ENCODE measurements at regions not wholly inside any gene's neighbourhood (a gene's known extent, or its start where the extent isn't known, plus 50 kb on each side); places are given as distances from the start of the nearest gene placed in this dataset.
"Not testable (repeated sequence)": the region's sequence is repeated elsewhere in the genome, so short reads cannot be mapped to it uniquely, and the experiment has no call there.

DNA sequence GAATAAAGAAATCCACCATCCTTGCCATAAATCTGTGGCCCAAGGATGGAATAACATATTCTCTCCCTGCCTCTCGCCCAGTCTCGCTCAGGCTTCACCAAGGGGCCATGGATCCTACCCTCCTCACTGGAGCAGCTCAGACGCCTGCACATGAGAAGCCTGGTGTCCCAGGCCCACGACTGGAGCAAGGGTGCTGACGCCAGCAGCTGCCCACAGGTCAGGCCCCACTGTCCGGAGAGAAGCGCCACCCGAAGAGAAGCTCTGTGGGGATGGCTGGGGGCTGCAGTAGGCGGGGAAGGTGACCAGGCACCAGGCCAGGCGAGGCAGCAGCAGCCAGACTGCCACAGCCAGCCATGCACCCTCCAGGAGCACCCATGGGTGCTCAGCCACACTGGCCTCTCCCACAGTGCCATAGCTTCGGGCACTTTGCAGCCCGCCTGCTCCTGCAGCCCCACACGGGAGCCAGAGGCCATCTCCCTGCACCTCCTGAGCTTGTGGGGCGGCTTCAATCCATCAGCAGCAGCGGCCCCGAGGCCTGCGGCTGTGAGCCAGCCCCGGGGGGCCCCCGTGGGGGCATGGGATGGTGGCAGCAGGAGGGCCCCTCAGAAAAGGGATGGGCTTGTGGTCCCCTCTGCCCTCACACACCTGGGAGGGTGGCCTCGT lies 286.2 kb upstream of the SGK1 start:
- DNase-seq (ENCODE audit: low spot score): no peak

DNA sequence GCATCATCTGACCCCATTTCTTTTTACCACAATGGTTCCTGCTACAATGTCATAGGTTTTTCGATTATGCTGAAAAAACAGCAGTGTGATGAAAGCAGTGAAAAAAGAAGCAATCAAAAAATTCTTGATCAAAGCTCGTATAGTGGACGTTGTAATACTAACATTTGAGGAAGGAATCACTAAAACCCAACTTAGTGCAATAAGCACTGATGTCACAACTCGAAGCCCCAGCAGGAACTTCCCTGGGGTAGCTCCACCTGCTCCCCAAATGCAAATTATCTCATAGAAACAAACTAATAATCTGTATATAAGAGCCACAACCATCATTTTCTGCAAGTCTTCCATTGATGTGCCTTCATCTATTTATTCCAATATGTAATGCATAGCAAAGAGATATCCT lies 285.6 kb upstream of the SGK1 start:
- DNase-seq (ENCODE audit: low spot score): no peak

DNA sequence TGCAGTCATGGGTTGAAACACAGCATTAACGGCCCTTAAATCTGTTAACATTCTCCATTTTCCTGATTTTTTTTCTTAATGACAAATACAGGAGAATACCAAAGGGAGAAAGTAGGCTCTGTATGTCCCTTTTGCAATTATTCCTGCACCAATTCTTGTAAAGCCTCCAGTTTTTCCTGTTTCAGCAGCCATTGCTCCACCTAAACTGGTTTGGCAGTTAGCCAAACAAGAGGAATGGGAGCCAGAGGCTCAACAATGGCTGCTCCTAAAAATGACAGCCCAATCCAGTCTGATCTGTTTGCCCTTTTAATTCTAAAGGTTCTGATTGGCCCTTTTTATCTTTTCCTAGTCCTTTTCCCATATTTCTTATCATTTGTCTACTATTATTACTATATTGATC lies 284.2 kb upstream of the SGK1 start:
- DNase-seq (ENCODE audit: low spot score): no peak

DNA sequence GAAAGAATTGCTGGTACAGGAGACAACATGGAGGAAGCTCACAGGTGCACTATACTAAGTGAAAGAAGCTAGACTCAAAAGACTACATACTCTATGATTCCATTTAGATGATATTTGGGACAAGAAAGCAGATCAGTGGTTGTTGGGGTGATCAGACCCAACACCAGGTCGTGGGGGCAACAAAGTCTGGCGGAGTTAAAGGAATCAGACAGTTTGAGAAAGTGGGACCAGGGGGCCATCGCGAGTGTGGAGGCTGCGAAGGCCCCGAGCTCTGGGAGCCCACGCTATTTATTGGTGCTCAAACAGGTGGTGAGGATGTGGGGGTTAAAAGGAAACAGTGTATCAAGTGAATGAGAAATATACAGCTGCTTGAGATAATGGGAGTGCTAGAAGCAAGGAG lies 282.8 kb upstream of the SGK1 start:
- no peak for DNase-seq (ENCODE audit: low spot score)

DNA sequence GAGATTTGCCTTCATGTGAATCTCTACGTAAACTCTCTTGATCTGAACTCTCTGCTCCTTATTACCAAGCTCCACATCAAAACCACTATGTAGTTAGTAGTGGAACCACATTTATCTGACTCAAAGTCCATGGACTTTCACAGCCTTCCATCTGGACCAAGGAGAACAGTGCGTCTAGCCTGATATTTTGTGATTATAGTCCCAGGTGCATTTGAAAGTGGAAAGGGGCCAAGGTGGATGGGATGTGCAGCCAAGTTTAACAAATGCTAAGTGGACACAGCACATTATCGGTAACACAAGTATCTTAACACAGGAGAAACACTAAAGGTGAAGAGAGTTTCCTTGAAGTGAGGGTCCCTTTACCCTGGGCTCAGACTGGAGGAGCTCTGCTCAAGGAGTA lies 281.2 kb upstream of the SGK1 start:
- DNase-seq (ENCODE audit: low spot score): no peak

DNA sequence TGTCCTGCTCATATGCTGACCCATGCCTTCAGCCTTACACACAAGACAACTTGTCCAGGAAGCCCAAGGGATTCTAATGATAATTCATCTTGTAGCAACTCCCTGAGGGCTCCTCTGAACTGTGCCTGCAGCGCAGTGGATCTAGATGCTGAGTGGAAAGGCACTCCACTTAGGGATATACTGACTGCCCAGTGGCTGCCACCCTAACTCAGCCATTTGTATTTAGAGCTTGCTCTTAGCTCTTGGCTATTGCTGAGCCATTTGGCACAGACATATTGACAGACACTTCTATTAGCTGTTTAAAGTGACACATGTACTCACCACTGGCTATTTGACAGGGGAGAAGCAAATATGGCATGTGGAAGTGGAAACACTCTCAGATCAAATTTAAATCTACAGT lies 278.3 kb upstream of the SGK1 start:
- DNase-seq (ENCODE audit: low spot score): no peak

DNA sequence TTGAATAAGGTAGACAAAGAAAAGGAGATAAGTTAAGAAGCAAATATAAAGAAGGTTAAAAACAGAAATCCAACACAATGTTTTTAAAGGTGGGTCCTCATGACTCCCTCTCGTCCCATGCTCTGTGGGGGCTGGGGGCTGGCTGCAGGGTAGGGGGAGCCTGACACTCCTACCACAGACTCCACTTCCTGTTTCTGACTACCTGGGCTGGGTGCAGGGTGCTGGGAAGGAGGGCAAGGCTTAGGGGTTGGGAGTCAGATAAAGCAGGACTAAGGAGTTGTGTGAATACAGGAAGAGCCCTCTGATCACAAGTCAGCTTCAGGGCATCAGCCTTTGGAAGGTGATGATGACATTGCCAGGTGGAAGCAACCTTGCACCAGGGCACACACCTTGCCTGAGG lies 277.0 kb upstream of the SGK1 start:
- no peak for DNase-seq (ENCODE audit: low spot score)

DNA sequence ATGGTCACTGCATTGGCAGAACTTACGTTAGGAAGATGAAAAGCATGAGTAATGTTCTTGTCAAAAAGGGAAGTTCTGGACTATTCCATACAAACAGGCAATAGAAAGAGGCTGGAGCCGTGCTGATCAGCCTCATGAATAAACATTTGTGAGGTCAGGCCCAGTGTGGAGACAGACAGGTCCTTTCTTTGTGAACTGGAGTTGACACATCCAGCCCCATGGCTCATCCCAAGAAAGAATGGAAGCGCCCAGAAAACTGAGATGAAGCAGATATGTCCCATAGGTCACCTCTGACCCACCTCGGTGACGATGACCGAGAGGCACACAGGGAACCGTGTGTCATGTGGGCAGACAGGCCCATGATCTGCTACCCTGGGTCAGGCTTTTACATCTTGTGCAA lies 276.0 kb upstream of the SGK1 start:
- no peak for DNase-seq (ENCODE audit: low spot score)

DNA sequence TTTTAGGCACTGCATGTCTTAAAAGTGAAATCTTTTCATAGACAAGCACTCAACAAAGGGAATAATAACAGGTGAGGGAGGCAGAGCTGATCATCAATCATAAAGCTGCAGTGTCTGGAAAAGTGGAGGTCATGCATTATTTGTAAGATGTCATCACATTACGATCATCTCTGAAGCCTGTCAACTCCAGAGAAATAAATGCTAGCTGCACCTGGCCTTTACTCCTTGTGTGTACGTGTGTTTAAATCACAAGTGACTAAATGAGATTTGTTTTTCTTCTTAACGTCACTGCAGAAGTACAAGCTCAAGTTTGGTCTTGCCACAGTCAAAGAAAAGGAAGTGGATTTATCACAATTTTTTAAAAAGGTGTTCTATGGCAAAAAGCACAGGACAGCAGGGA lies 275.5 kb upstream of the SGK1 start:
- no peak for DNase-seq (ENCODE audit: low spot score)

DNA sequence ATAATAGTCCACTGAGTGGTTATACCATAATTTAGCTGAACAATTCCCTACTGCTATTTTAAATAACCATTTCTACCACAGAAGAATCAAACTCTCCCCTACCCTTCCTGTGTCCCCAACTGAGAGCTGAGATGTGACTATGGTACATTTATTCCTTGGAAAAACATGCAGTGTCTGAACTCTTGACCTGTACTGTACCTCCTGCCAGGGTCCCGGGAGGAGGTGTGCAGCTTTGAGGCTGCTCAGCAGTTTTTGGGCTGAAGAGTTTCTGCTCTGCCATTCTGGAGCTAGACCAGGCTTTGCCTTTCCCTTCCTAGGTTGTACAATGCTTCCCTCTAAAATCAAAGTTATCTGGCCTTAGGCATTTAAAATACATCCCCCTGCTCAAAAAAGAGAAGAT lies 275.1 kb upstream of the SGK1 start:
- no peak for DNase-seq (ENCODE audit: low spot score)

DNA sequence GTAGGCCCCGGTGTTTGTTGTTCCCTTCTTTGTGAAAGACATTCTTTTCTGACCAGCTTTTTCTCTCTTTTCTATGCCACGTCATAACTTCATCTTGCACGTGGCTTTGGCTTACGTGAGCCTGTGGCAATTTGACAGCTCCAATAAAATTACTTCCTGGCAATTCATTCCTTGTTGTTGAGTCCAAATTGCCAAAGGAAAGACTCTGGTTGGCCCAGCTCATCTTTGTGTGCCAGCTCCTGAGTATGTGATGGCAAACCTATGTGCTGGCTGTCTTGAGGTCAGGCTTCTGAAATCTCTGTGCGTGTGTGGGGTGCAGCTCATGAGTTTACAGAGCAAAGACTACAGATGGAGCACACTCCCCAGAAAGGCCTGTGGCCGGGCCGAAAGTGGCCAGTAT lies 272.5 kb upstream of the SGK1 start:
- DNase-seq (ENCODE audit: low spot score): no peak

DNA sequence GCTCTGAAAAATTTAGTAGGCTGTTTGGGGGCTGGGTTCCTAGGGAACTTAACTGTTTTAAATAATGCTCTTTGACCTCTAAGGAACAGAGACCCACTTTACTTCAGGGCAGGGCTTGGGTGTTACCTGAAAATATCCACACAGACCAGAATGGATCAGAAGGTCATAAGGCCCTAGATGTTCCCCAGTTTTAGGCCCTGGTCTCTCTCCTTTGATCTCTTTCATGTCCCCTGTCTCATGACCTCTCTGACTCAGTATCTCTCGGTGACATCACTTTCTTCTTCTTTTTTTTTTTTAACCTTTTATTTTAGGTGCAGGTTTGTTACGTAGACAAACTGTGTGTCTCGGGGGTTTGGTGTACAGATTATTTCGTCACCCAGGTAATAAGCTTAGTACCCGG lies 272.1 kb upstream of the SGK1 start:
- DNase-seq (ENCODE audit: low spot score): no peak

DNA sequence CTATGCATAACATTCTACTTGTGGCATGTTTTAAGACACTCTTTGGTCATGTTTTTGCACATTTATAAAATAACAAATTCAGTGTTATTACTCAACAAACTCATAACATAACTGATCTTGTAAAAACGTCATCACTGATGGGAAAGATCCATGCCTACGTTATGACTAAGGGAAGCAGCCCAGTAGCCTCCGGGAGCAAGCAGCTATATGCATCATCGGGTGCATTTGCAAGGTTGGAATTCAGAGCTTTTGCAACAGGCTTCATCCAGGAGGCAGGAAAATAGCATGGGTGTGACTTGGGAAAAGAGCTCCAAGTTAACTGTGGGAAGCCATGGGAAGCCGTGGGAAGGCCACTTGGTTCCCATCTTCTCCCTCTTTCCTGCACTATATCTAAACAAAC lies 271.6 kb upstream of the SGK1 start:
- no peak for DNase-seq (ENCODE audit: low spot score)

DNA sequence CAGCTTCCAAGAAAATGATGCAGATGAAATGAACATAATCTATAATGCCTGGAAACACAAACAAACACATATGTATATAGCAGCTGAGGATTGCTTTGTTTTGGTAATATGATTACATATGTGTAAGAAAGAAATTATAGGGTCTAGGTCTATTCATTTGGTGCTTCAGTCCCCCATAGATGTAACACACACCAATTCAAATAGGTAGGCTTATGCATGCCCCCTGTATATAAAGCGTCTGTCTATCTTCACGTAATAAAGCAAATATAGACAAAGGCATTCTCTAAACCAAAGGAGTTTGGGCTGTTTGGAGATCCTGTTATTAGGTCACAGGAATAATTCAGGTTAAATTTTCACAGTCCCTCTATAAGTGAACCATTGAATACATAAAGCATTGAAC lies 270.4 kb upstream of the SGK1 start:
- DNase-seq (ENCODE audit: low spot score): no peak

DNA sequence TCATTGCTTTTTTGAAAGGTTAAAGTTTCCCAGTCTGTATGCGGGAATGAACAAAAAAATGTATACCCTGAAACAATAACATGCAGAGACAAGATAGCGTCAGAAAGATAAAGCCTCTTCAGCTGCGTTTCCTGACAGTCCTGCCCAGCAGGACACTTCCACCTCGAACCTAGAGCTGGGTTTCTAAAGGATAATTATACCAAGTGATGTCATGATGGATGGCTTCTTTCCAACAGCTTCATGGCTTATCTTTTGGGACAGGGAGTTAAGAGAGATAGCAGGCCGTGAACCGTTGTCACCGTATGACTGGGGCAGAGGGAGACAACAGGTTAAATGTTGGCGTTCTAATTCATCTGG lies 267.6 kb upstream of the SGK1 start:
- DNase-seq (ENCODE audit: low spot score): no peak

DNA sequence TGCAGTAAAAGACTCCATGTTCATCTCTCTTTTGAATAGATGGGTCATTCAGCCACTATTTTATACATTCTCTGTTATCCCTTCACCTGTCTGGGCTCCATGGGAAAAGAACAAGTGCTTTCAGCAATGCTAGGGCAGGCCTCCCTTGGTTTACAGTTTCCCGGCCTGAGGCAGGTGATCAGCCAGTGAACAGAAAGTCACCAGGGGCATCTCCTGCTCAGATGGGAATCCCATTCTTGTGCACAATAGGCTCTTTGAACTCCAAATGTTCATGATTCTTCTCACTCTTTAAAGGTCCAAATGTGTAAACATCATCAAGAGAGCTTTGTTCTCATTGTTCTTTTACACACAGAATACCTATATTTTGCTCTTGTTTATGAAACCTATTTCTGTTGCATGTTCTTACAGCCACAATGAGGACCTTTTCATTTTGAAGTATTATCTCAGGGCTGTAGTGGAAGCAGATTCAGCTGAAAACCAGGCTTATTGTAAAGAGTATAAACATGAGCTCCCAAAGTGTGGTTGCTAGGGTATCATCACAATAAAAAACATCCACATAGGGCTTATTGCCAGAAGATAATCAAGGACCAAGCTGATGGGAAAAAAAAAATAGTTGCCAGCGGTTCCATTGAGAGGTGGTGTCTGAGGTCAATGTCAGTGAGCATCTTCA lies 267.1 kb upstream of the SGK1 start:
- DNase-seq (ENCODE audit: low spot score): no peak

DNA sequence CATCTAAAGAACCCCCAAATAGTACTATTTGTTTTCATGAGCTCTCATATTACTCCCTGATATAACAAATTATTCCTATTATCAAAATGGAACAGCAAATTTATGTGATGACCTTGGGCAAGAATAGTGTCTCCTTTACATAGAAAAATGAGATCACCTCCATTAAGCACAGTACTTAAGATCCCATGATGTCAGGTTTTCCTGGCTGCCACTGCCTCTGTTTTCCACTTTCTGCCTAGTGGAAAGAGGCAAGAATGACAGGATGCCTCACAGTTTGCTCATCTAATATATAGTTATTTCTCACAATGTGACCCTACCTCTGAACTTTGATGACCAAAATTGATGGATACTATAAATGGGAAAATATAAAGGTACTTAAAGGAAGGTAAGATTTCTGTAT lies 260.1 kb upstream of the SGK1 start:
- no peak for DNase-seq (ENCODE audit: low spot score)

DNA sequence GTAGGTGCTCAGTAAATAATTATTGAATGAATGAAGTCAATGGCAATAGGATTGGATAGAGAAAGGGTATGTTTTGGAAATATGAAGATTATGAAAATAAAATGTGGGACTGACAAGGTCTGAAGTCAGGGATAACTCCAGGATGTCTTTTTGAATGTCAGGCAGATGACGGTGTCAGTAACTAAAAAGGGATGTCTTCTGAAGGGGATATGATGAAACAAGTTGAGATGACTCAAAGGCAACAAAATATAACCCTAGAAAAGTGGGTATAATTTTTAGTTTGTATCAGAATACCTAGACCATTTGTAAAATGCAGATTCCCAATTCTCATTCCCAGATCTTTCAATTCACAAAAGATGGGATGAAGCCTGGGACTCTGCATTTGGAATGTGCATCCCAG lies 257.3 kb upstream of the SGK1 start:
- no peak for DNase-seq (ENCODE audit: low spot score)

DNA sequence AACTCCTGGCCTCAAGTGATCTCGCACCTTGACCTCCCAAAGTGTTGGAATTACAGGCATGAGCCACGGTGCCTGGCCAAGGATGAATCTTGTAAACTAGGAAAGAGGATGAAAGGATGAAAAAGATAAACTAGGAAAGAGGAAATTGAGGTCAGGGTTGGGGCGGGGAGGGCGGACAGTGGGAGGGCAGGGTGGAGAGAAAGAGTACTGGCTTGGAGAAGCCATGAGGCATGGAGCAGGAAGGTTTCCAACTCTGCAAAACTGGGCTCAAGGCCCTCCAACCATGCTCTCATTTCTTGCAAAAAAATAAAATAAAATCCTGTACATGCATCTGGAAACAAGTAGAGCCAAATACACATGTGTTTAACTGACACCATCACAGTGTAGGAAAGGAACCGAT lies 256.6 kb upstream of the SGK1 start:
- no peak for DNase-seq (ENCODE audit: low spot score)

DNA sequence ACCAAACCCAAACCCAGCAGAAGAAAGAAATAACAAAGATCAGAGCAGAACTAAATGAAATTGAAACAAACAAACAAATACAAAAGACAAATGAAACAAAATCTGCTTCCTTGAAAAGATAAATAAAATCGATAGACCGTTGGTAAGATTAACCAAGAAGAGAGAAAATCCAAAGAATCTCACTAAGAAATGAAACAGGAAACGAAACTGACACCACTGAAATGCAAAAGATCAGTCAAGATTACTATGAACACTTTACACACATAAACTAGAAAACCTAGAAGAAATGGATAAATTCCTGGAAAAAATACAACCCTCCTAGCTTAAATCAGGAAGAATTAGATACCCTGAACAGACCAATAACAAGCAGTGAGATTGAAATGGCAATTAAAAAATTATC lies 252.1 kb upstream of the SGK1 start:
- not testable (repeated sequence) for DNase-seq (ENCODE audit: low spot score)

DNA sequence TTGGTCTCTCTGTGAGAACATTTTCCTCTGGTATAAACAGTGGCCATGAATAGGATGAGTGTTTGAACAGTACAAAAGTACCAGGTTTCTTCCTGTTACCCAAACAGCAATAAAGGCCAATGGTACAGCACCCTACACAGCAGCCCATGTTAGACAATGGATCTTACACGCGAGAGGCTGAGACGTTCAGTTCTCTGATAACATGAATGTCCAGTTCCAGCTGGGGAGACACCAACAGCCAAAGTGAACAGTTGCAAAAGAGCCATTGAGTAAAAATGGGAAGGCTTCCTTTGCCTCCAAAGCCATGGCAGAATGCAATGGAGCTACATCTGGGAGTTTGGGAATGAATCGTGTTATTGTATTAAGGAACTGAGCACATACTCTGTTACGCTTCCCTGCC lies 246.8 kb upstream of the SGK1 start:
- no peak for DNase-seq (ENCODE audit: low spot score)

DNA sequence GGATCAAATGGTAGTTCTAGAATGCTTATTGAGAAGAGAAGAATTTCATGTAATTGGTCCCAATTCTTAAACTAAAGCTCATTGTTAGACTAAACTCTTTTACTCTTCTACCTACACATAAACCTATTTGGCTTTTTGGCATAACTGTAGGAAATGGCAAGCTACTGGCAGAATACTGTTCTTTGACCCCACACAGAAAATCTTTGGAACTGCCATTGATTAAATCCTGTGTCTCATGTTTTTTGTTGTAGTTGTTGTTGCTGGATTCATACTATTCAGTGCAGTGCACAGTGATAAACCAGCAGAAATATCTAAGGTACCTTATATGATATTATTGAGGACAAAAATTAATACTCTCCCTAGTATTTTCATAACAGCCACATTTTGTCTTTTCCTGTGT lies 242.1 kb upstream of the SGK1 start:
- no peak for DNase-seq (ENCODE audit: low spot score)

DNA sequence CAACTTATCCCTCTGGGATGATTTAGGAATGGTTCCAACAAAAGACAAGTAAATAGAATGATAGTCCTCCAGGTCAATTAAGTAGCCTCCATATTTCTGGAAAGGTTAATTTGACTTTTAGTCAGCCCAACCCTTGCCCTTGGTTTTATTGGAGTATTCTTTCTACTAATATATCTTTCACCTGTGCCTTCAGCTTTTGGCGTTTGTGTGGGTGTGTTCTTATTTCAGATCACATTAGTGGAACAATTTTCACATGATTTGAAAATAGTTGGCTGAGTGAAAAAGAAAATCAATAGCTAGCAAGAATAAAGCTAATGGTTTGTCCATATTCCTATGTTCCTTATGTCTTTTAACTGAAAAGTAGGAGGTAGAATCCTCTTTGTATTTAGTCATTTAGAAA lies 239.6 kb upstream of the SGK1 start:
- DNase-seq (ENCODE audit: low spot score): no peak

DNA sequence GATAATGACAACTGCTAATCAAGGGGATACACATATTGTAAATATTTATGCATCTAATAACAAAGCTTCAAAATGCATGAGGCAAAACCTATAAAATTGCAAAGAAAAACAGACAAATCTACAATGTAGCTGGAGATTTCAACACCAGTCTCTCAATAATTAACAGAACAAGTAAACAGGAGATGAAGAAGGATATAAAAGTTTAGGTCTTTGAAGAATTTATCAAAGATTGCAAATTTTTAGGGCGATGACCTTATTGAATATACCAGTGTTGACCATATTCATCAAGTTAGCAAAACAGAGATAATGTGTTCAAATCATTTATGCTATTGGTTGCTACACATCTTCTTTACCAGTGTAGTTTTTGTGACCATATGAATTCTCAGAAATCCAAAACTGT lies 237.8 kb upstream of the SGK1 start:
- DNase-seq (ENCODE audit: low spot score): no peak

DNA sequence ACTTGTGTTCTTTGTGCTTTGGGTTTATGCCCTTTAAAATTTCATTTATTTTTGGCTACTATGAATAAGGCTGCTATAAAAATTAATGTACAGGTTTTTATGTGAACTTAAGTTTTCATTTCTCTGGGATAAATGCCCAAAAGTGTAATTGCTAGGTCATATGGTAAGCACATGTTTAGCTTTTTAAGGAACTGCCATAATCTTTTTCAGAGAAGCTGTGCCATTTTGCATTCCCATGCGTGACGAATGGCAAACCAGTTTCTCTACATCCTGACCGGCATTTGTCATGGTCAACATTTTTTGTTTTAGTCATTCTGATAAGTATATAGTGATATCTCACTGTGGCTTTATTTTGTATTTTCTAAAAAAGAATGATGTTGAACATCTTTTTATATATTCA lies 236.0 kb upstream of the SGK1 start:
- no peak for DNase-seq (ENCODE audit: low spot score)

Measured in LoVo (cell line).